Neuronal stem cell (in vitro differentiated cells): ENCODE measurements at regions not wholly inside any gene's neighbourhood (a gene's known extent, or its start where the extent isn't known, plus 50 kb on each side); places are given as distances from the start of the nearest gene placed in this dataset.
"Not testable (repeated sequence)": the region's sequence is repeated elsewhere in the genome, so short reads cannot be mapped to it uniquely, and the experiment has no call there.

Experiments used
- DNase-seq: peaks from one replicate; pipeline ENCODE4 v3.0.0-alpha.2; 2013; ENCODE audit warnings: low spot score
- H2AFZ ChIP-seq: one replicate; pipeline ENCODE4 v1.6.1; 2013; ENCODE audit warnings: mild to moderate bottlenecking, low read length, inconsistent platforms
- H2AK5ac ChIP-seq: 2 replicates; pipeline ENCODE4 v1.6.1; 2013; ENCODE audit warnings: low read depth, mild to moderate bottlenecking, inconsistent platforms, low read length, moderate library complexity, mixed read lengths
- H2BK120ac ChIP-seq: 2 replicates; pipeline ENCODE4 v1.6.1; 2013; ENCODE audit warnings: low read depth, mild to moderate bottlenecking, inconsistent platforms, low read length, moderate library complexity, mixed read lengths
- H2BK12ac ChIP-seq: one replicate; pipeline ENCODE4 v1.6.1; 2013; ENCODE audit warnings: low read length, inconsistent platforms
- H2BK15ac ChIP-seq: 2 replicates; pipeline ENCODE4 v1.6.1; 2013; ENCODE audit warnings: mild to moderate bottlenecking, low read length, inconsistent platforms, mixed read lengths
- H2BK5ac ChIP-seq: one replicate; pipeline ENCODE4 v1.6.1; 2013; ENCODE audit warnings: inconsistent platforms, mild to moderate bottlenecking, low read length, moderate library complexity
- H3K14ac ChIP-seq: one replicate; pipeline ENCODE4 v1.6.1; 2013; ENCODE audit warnings: low read length, inconsistent platforms
- H3K18ac ChIP-seq: 2 replicates; pipeline ENCODE4 v1.6.1; 2013; ENCODE audit warnings: low read length, inconsistent platforms
- H3K23ac ChIP-seq: 2 replicates; pipeline ENCODE4 v1.6.1; 2013; ENCODE audit warnings: low read depth, mild to moderate bottlenecking, mixed read lengths, low read length, inconsistent platforms; ENCODE audit not compliant: poor library complexity
- H3K27ac ChIP-seq: replicated peaks from 3 replicates; pipeline ENCODE4 v1.5.1; 2013; ENCODE audit warnings: low read length, inconsistent platforms
- H3K27me3 ChIP-seq, 3 experiments: 2 replicates each; pipeline ENCODE4 v1.6.1; 2013; ENCODE audit warnings: low read length in 3 of 3, mild to moderate bottlenecking in 2 of 3, inconsistent platforms in 1 of 3, low read depth in 1 of 3, mixed read lengths in 1 of 3, moderate library complexity in 1 of 3; ENCODE audit not compliant: control insufficient read depth in 3 of 3, insufficient read depth in 3 of 3
- H3K36me3 ChIP-seq, 2 donors: replicated peaks in 1 of 2; 2 replicates each; pipeline ENCODE4 v1.6.1; 2013; ENCODE audit warnings: low read length in 2 of 2; ENCODE audit not compliant: control insufficient read depth in 2 of 2, insufficient read depth in 2 of 2
- H3K4ac ChIP-seq: 2 replicates; pipeline ENCODE4 v1.6.1; 2013; ENCODE audit warnings: inconsistent platforms, mild to moderate bottlenecking, low read length, moderate library complexity
- H3K4me1 ChIP-seq, 2 donors: 1 replicate in 1 of 2; 2 replicates in 1 of 2; pipeline ENCODE4 v1.6.1; 2013; ENCODE audit warnings: low read length in 2 of 2, low read depth in 1 of 2; ENCODE audit not compliant: control insufficient read depth in 2 of 2, insufficient read depth in 1 of 2
- H3K4me2 ChIP-seq: one replicate; pipeline ENCODE4 v1.6.1; 2013; ENCODE audit warnings: mild to moderate bottlenecking, low read length, inconsistent platforms; ENCODE audit not compliant: insufficient read depth, poor library complexity, severe bottlenecking
- H3K4me3 ChIP-seq, 2 donors: 2 replicates each; pipeline ENCODE4 v1.5.1; 2013; ENCODE audit warnings: low read length in 2 of 2, mild to moderate bottlenecking in 2 of 2, inconsistent platforms in 1 of 2, moderate library complexity in 1 of 2
- H3K79me1 ChIP-seq: one replicate; pipeline ENCODE4 v1.6.1; 2013; ENCODE audit warnings: low read depth, mild to moderate bottlenecking, inconsistent platforms, low read length, moderate library complexity
- H3K9ac ChIP-seq: one replicate; pipeline ENCODE4 v1.6.1; 2013; ENCODE audit warnings: mild to moderate bottlenecking, low read depth, low read length, inconsistent platforms; ENCODE audit not compliant: poor library complexity
- H3K9me3 ChIP-seq, 2 donors: replicated peaks in 1 of 2; 2 replicates each; pipeline versions ENCODE3 to v1.6.1; 2013; ENCODE audit warnings: low read length in 2 of 2, mild to moderate bottlenecking in 2 of 2, inconsistent platforms in 1 of 2, low read depth in 1 of 2, mixed read lengths in 1 of 2, moderate library complexity in 1 of 2; ENCODE audit not compliant: control insufficient read depth in 2 of 2, insufficient read depth in 1 of 2
- H4K8ac ChIP-seq: one replicate; pipeline ENCODE4 v1.6.1; 2013; ENCODE audit warnings: low read depth, mild to moderate bottlenecking, inconsistent platforms, low read length, moderate library complexity
- H4K91ac ChIP-seq: one replicate; pipeline ENCODE4 v1.6.1; 2013; ENCODE audit warnings: low read length, low read depth, mild to moderate bottlenecking, inconsistent platforms; ENCODE audit not compliant: poor library complexity
- WGBS, 2 donors: extraction: QIAGEN DNeasy Blood & Tissue Kit; methylation state at CpG; one replicate each; pipeline ENCODE4 v1.1.7; 2013; ENCODE audit warnings: missing lambda C conversion rate in 2 of 2, mixed read lengths in 1 of 2; ENCODE audit not compliant: insufficient read length in 2 of 2, insufficient replicate concordance in 1 of 2; ENCODE audit errors: extremely low coverage in 2 of 2; 5-methylcytosine and 5-hydroxymethylcytosine counted together

GRCh38 chr3:194061421-194062030, 74.4 kb upstream of the HES1 start:
- no CpG with 5 or more reads among the region's 3 CpGs for WGBS, 2 donors
- no peak overlapping the region for H2BK12ac ChIP-seq

DNA sequence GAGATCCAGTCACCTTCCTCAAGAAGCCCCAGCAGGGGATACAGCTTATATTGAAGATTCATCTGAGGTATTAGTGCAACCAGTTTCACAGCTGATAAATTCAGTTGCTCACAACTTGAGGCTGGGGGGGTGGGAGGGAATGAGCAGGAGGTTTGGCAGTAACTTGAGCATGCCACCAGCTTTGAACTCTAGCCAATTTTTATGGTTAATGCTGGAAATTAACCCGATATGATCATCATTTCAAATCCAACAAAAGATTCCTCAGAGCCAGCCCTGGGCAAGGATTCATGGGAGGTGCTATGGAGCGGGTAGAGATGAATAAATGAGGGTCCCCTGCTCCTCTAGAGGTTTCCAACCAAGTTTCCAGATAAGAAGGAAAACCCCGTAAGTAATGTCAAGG, 73.1 kb upstream of the HES1 start:
- WGBS, 2 donors, result no CpG with 5 or more reads among the region's 3 CpGs
- Histone ChIP-seq H4K8ac (no peak overlapping the region), H2AK5ac (no peak overlapping the region), H3K4me2 (no peak overlapping the region), H2BK15ac (no peak overlapping the region), H3K14ac (no peak overlapping the region), H3K79me1 (no peaks in the 10 kb centered on the region), H3K4me3 (no peak overlapping the region), H3K9ac (no peak overlapping the region), H3K4ac (no peak overlapping the region), H3K27me3 (no peaks in the 10 kb centered on the region), H3K27ac (no peak overlapping the region), H3K9me3 (peaks cover 1 to 15% of the 10 kb centered on the region in 2 donors), H2BK12ac (no peak overlapping the region), H4K91ac (no peak overlapping the region), H3K36me3 (no peaks in the 10 kb centered on the region), H2BK5ac (no peak overlapping the region), H2BK120ac (no peak overlapping the region), H2AFZ (no peak overlapping the region), H3K4me1 (peaks cover 6 to 18% of the 10 kb centered on the region in 2 donors), H3K18ac (no peak overlapping the region), H3K23ac (no peak overlapping the region)
- no peak for DNase-seq

More at GRCh38 chr3:194061421-194062030, 74.4 kb upstream of the HES1 start:
- no peaks in the 10 kb centered on the region for H3K36me3 ChIP-seq
- no peak overlapping the region for H4K91ac ChIP-seq
- H3K4ac ChIP-seq, result no peak overlapping the region
- H4K8ac ChIP-seq, result no peak overlapping the region
- H2BK15ac ChIP-seq, result no peak overlapping the region
- no peak overlapping the region for H2AFZ ChIP-seq
- H3K18ac ChIP-seq, result no peak overlapping the region
- H3K4me3 ChIP-seq, result no peak overlapping the region
- H3K9me3 ChIP-seq, result peaks cover 0 to 7% of the 10 kb centered on the region in 2 donors
- H2BK5ac ChIP-seq, result no peak overlapping the region
- no peak overlapping the region for H3K23ac ChIP-seq
- H3K14ac ChIP-seq, result no peak overlapping the region
- H3K4me1 ChIP-seq, result peaks cover 8 to 22% of the 10 kb centered on the region in 2 donors
- no peaks in the 10 kb centered on the region for H3K27me3 ChIP-seq
- no peak overlapping the region for H3K27ac ChIP-seq
- H3K79me1 ChIP-seq, result no peaks in the 10 kb centered on the region
- no peak for DNase-seq
- no peak overlapping the region for H3K9ac ChIP-seq
- no peak overlapping the region for H2AK5ac ChIP-seq
- no peak overlapping the region for H3K4me2 ChIP-seq
- no peak overlapping the region for H2BK120ac ChIP-seq

GRCh38 chr3:194064380-194065332, 71.3 kb upstream of the HES1 start:
- no peak overlapping the region for H3K23ac ChIP-seq
- no peak overlapping the region for H2AFZ ChIP-seq
- no peak overlapping the region for H2BK15ac ChIP-seq
- H2BK5ac ChIP-seq, result no peak overlapping the region
- no peak overlapping the region for H2BK120ac ChIP-seq
- H4K91ac ChIP-seq, result no peak overlapping the region
- no peak overlapping the region for H3K27ac ChIP-seq
- H2BK12ac ChIP-seq, result no peak overlapping the region
- H4K8ac ChIP-seq, result no peak overlapping the region
- no CpG with 5 or more reads among the region's 8 CpGs for WGBS, 2 donors
- H3K18ac ChIP-seq, result no peak overlapping the region
- no peak overlapping the region for H2AK5ac ChIP-seq
- no peak overlapping the region for H3K14ac ChIP-seq
- peaks cover 5 to 10% of the 10 kb centered on the region in 2 donors for H3K4me1 ChIP-seq
- no peaks in the 10 kb centered on the region for H3K27me3 ChIP-seq
- H3K4me2 ChIP-seq, result no peak overlapping the region
- no peaks in the 10 kb centered on the region for H3K36me3 ChIP-seq
- H3K9ac ChIP-seq, result no peak overlapping the region
- no peak overlapping the region for H3K4me3 ChIP-seq
- DNase-seq, result no peak
- no peak overlapping the region for H3K4ac ChIP-seq
- no peaks in the 10 kb centered on the region for H3K79me1 ChIP-seq
- H3K9me3 ChIP-seq, result peaks cover 6 to 26% of the 10 kb centered on the region in 2 donors

- H2BK120ac ChIP-seq, H3K14ac ChIP-seq, H2BK5ac ChIP-seq, H3K18ac ChIP-seq, DNase-seq, H4K91ac ChIP-seq, H4K8ac ChIP-seq, H3K27ac ChIP-seq, H2AK5ac ChIP-seq, H3K36me3 ChIP-seq, H3K4me2 ChIP-seq, H3K9ac ChIP-seq, H2BK15ac ChIP-seq, H3K4ac ChIP-seq, H3K4me3 ChIP-seq, H3K23ac ChIP-seq, H2BK12ac ChIP-seq, H3K79me1 ChIP-seq, H2AFZ ChIP-seq: not testable (repeated sequence)
- Histone ChIP-seq H3K4me1 (peaks cover 13 to 15% of the 10 kb centered on the region in 2 donors), H3K27me3 (peaks cover 0 to 11% (median 0%) of the 10 kb centered on the region in 3 experiments), H3K9me3 (peaks cover 7 to 32% of the 10 kb centered on the region in 2 donors)
Observed at GRCh38 chr3:194067327-194067726, 68.6 kb upstream of the HES1 start.
